A549 (cell line): ENCODE measurements at regions not wholly inside any gene's neighbourhood (a gene's known extent, or its start where the extent isn't known, plus 50 kb on each side); places are given as distances from the start of the nearest gene placed in this dataset.
"Not testable (repeated sequence)": the region's sequence is repeated elsewhere in the genome, so short reads cannot be mapped to it uniquely, and the experiment has no call there.

Experiments
- ATAC-seq, 2 experiments: fragments of 200-7000 bp in 1 of 2; fragments of >200 bp in 1 of 2; cut with Nextera tagmentation in 1 of 2; cut with Tn5 transposase in 1 of 2; 3 replicates each; pipeline versions ENCODE4 v1.8.0 to v1.9.1; 2018 to 2020; ENCODE audit warnings: mild to moderate bottlenecking in 1 of 2, moderate library complexity in 1 of 2
- CTCF ChIA-PET: fragments of 300-600 bp; sonication (Branson Sonifier 250); formaldehyde crosslinking; extraction: SDS; loops from one replicate; lab custom pipeline; 2021; ENCODE audit warnings: antibody characterized with exemption, inconsistent platforms; lab: Yijun Ruan, JAX
- POLR2A ChIA-PET: fragments of 350-600 bp; formaldehyde crosslinking; extraction: SDS; loops from one replicate; lab custom pipeline; 2021; ENCODE audit warnings: antibody characterized with exemption, inconsistent platforms; lab: Yijun Ruan, JAX
- DNase-seq, 2 experiments: peaks; one replicate each; pipeline versions ENCODE4 v3.0.0 to v3.0.0-alpha.2; 2011 to 2016; ENCODE audit warnings: low read depth in 1 of 2, low spot score in 1 of 2
- FAIRE-seq: peaks from 2 replicates; lab custom pipeline; 2011; peaks lifted over from hg19 to GRCh38; lab: Jason Lieb, UNC
- H3K27ac ChIP-seq, 2 experiments: fragments of >200 bp; sonication (Bioruptor Twin); formaldehyde crosslinking; 3 replicates each; pipeline ENCODE4 v1.5.1; 2016 to 2017
- H3K4me1 ChIP-seq: fragments of >200 bp; sonication (Bioruptor Twin); formaldehyde crosslinking; 3 replicates; pipeline ENCODE4 v1.6.1; 2016
- H3K4me2 ChIP-seq: fragments of >200 bp; sonication (Bioruptor Twin); formaldehyde crosslinking; 3 replicates; pipeline ENCODE4 v1.6.1; 2016
- H3K4me3 ChIP-seq: fragments of >200 bp; sonication (Bioruptor Twin); formaldehyde crosslinking; 3 replicates; pipeline ENCODE4 v1.5.1; 2016
- H3K9me3 ChIP-seq: fragments of >200 bp; sonication (Bioruptor Twin); formaldehyde crosslinking; 3 replicates; pipeline ENCODE4 v1.6.1; 2016
- BHLHE40 ChIP-seq: IDR thresholded peaks from 2 replicates; pipeline ENCODE4 v1.6.1; 2012; ENCODE audit warnings: low read depth, low read length, inconsistent platforms
- CHD2 ChIP-seq: fragments of 150-350 bp; IDR thresholded peaks from 2 replicates; pipeline ENCODE4 v1.6.1; 2014; ENCODE audit warnings: low read length; ENCODE audit not compliant: partially characterized antibody
- EHF ChIP-seq: fragments of 250-450 bp; sonication (Bioruptor Pico); IDR thresholded peaks from 2 replicates; pipeline ENCODE4 v1.5.0; 2020; ENCODE audit warnings: mild to moderate bottlenecking
- JUNB ChIP-seq: fragments of >200 bp; sonication (Bioruptor Twin); formaldehyde crosslinking; IDR thresholded peaks from 2 replicates; pipeline ENCODE4 v1.6.1; 2016
- KDM1A ChIP-seq: fragments of 200-600 bp; sonication (generic); IDR thresholded peaks from 2 replicates; pipeline ENCODE4 v1.6.1; 2016; ENCODE audit warnings: low read depth, mild to moderate bottlenecking
- MAFK ChIP-seq: fragments of 450-650 bp; IDR thresholded peaks from 2 replicates; pipeline ENCODE4 v1.6.1; 2014; ENCODE audit not compliant: partially characterized antibody
- PBX3 ChIP-seq: IDR thresholded peaks from 2 replicates; pipeline ENCODE4 v1.6.1; 2012
- RAD21 ChIP-seq, 2 experiments: fragments of >200 bp in 1 of 2; sonication (Bioruptor Twin) in 1 of 2; formaldehyde crosslinking in 1 of 2; IDR thresholded peaks in 1 of 2; conservative IDR thresholded peaks in 1 of 2; 2 replicates in 1 of 2; 3 replicates in 1 of 2; pipeline ENCODE4 v1.6.1; 2012 to 2018; ENCODE audit warnings: inconsistent platforms in 1 of 2
- RCOR1 ChIP-seq: fragments of 150-350 bp; IDR thresholded peaks from 2 replicates; pipeline ENCODE4 v1.6.1; 2014; ENCODE audit warnings: antibody characterized with exemption, low read length, low read depth
- TP53 ChIP-seq: fragments of 250-450 bp; sonication (Bioruptor Pico); IDR thresholded peaks from 2 replicates; pipeline ENCODE4 v1.5.0; 2021; ENCODE audit warnings: mild to moderate bottlenecking, moderate library complexity
- USF2 ChIP-seq: fragments of 450-650 bp; IDR thresholded peaks from 2 replicates; pipeline ENCODE4 v1.6.1; 2014; ENCODE audit warnings: antibody characterized with exemption
- ZC3H11A ChIP-seq: fragments of 450-650 bp; IDR thresholded peaks from 2 replicates; pipeline ENCODE4 v1.6.1; 2014; ENCODE audit warnings: antibody characterized with exemption, mild to moderate bottlenecking
- ZSCAN20 ChIP-seq: fragments of 250-450 bp; sonication (Bioruptor Pico); IDR thresholded peaks from 2 replicates; pipeline ENCODE4 v1.8.0; 2022; ENCODE audit warnings: mild to moderate bottlenecking, moderate library complexity
- WGBS: methylation state at CpG from one replicate; pipeline ENCODE4 v1.1.6; 2017; ENCODE audit errors: missing lambda C conversion rate; 5-methylcytosine and 5-hydroxymethylcytosine counted together
- TF ChIP-seq, protein P1 (sequence below): fragments of 250-450 bp; sonication (Bioruptor Pico); IDR thresholded peaks from 2 replicates; pipeline ENCODE4 v1.5.0; 2020; ENCODE audit warnings: low read depth, mild to moderate bottlenecking, moderate library complexity
- TF ChIP-seq, protein P2 (sequence below): fragments of >200 bp; sonication (Bioruptor Twin); formaldehyde crosslinking; IDR thresholded peaks from 3 replicates; pipeline ENCODE4 v1.5.1; 2016

DNA sequence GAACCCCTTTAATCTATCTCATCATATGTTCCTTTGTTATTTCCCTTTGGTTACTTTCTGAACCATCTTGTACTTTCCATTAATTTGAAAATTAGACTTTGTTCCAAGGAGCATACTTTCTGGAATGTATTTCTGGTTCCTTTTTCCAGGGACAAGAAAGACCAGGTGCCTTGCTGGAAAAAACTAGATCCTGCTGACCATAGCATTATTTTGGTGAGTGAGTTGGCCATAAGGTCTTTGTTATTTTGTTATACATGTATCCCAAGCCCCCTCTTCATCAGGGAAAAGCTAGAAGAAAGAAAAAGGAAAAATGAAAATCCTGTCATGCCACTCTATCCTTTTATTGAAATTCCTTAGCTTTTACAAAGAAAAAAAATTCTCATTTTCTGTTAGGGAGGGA lies 228.1 kb upstream of the TFPI start:
- no peak overlapping the region for H3K27ac ChIP-seq
- H3K4me3 ChIP-seq = no peak overlapping the region
- POLR2A ChIA-PET = no interaction called here
- H3K9me3 ChIP-seq = no peaks in the 10 kb centered on the region
- no peak overlapping the region for H3K4me2 ChIP-seq
- CTCF ChIA-PET = no interaction called here
- TF ChIP-seq PBX3 (no peak), EHF (CRISPR knock-in tag) (no peak), KDM1A (no peak), MAFK (peak; percentile 63), TP53 (CRISPR knock-in tag) (no peak)
- TF ChIP-seq, protein P1, sequence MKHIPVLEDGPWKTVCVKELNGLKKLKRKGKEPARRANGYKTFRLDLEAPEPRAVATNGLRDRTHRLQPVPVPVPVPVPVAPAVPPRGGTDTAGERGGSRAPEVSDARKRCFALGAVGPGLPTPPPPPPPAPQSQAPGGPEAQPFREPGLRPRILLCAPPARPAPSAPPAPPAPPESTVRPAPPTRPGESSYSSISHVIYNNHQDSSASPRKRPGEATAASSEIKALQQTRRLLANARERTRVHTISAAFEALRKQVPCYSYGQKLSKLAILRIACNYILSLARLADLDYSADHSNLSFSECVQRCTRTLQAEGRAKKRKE (CRISPR knock-in tag) = no peak
- DNase-seq (no peak), ATAC-seq (no peak), FAIRE-seq (no peak)
- no peaks in the 10 kb centered on the region for H3K4me1 ChIP-seq

GRCh38 chr2:187783446-187783845 lies 229.2 kb upstream of the TFPI start:
- WGBS = 8% methylated on average over 1 of the region's 1 CpG
- Histone ChIP-seq H3K4me3 (no peak overlapping the region), H3K4me2 (no peak overlapping the region), H3K9me3 (no peaks in the 10 kb centered on the region), H3K4me1 (no peaks in the 10 kb centered on the region), H3K27ac (no peak overlapping the region)
- FAIRE-seq (no peak), DNase-seq (peak in 1 of 2 experiments; percentile 4), ATAC-seq (peak in 1 of 2 experiments; percentile 39; a peak in 1 of 6 replicates)
- ChIA-PET POLR2A (no interaction called here), CTCF (no interaction called here)
- no peak for TF ChIP-seq BHLHE40
- TF ChIP-seq RAD21 (conservative IDR thresholded peaks at IDR 0.05 in 1 of 2, IDR thresholded peaks at IDR 0.05 in 1 of 2) = peak in 1 of 2 experiments; percentile 29; a peak in 1 of 5 replicates

DNA sequence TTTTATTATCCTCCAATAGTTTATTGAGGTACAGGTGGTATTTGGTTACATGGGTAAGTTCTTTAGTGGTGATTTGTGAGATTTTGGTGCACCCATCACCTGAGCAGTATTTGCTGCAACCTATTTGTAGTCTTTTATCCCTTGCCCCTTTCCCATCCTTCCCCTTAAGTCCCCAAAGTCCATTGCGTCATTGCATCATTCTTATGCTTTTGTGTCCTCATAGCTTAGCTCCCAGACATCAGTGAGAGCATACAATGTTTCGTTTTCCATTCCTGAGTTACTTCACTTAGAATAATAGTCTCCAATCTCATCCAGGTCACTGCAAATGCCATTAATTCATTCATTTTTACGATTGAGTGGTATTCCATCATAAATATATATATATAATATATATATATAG lies 229.9 kb upstream of the TFPI start:
- FAIRE-seq, H3K27ac ChIP-seq, H3K9me3 ChIP-seq, POLR2A ChIA-PET, H3K4me3 ChIP-seq, H3K4me1 ChIP-seq, H3K4me2 ChIP-seq, DNase-seq, CTCF ChIA-PET, ATAC-seq: not testable (repeated sequence)
- 44% methylated on average over 3 of the region's 3 CpGs for WGBS

DNA sequence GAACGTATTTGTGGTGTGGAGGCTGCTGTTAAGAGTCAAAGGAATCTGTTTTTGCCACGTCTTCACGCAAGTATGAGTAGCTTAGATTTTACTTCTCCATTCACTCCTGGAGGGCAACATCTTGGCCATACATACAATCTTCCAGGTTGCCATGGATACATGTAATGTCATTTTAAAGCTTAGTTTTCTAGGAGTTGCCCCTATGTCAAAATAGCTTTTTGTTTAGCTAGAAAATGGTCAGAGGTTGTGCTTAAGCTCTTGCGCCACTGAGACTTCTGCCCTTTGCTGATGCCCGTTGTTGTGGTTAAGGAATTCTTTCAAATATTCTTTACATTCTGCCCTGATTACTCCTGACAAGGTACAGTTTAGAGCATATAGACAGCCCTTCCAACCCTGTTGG lies 245.4 kb upstream of the TFPI start:
- POLR2A ChIA-PET = no interaction called here
- no peaks in the 10 kb centered on the region; the same call in 2 of the 3 replicates for H3K9me3 ChIP-seq
- WGBS = 74% methylated on average over 5 of the region's 5 CpGs
- no peak for ATAC-seq
- no peak for DNase-seq
- CTCF ChIA-PET = interaction anchor here (1.1 kb wide), 1 partner anchor 12 kb away, joined by 4 read pairs; no protein-coding TSS in a partner anchor
- no peak overlapping the region for H3K4me3 ChIP-seq
- H3K4me1 ChIP-seq = no peaks in the 10 kb centered on the region
- no peak overlapping the region for H3K4me2 ChIP-seq
- no peak for FAIRE-seq
- TF ChIP-seq CHD2 (no peak), MAFK (no peak), ZC3H11A (no peak), ZSCAN20 (no peak), RCOR1 (no peak), JUNB (no peak), TP53 (CRISPR knock-in tag) (no peak), USF2 (no peak)
- TF ChIP-seq, protein P2, sequence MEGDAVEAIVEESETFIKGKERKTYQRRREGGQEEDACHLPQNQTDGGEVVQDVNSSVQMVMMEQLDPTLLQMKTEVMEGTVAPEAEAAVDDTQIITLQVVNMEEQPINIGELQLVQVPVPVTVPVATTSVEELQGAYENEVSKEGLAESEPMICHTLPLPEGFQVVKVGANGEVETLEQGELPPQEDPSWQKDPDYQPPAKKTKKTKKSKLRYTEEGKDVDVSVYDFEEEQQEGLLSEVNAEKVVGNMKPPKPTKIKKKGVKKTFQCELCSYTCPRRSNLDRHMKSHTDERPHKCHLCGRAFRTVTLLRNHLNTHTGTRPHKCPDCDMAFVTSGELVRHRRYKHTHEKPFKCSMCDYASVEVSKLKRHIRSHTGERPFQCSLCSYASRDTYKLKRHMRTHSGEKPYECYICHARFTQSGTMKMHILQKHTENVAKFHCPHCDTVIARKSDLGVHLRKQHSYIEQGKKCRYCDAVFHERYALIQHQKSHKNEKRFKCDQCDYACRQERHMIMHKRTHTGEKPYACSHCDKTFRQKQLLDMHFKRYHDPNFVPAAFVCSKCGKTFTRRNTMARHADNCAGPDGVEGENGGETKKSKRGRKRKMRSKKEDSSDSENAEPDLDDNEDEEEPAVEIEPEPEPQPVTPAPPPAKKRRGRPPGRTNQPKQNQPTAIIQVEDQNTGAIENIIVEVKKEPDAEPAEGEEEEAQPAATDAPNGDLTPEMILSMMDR = no peak
- H3K27ac ChIP-seq = no peak overlapping the region
